Epithelial cell of proximal tubule (primary cell): ENCODE measurements at regions not wholly inside any gene's neighbourhood (a gene's known extent, or its start where the extent isn't known, plus 50 kb on each side); places are given as distances from the start of the nearest gene placed in this dataset.
"Not testable (repeated sequence)": the region's sequence is repeated elsewhere in the genome, so short reads cannot be mapped to it uniquely, and the experiment has no call there.

Source experiments
- DNase-seq: peaks from one replicate; pipeline ENCODE4 v3.0.0-alpha.2; 2011; ENCODE audit warnings: low read depth
- H3K4me3 ChIP-seq: 2 replicates; pipeline ENCODE4 v1.5.1; 2011; ENCODE audit warnings: low read depth, mild to moderate bottlenecking, low read length
- TF ChIP-seq, protein P1 (sequence below): conservative IDR thresholded peaks from 2 replicates; pipeline ENCODE4 v1.5.1; 2012; ENCODE audit warnings: low read depth, mild to moderate bottlenecking, low read length

DNA sequence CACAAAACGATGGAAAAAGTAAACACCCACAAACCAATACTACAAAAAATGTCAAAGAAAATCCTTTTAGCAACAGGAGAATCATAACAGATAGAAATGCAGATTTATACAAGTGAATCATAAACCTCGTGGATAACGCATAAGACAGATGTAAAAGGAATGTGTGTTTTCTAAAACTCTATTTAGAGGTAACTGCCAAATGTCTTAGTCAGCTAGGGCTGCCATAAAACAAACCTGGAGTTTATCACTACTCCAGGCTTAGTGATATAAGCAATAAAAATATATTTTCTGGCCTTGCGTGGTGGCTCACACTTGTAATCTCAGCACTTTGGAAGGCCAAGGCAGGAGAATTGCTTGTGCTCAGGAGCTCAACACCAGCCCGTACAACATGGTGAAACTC is 1633.5 kb downstream of the NLGN4Y start:
- TF ChIP-seq, protein P1, sequence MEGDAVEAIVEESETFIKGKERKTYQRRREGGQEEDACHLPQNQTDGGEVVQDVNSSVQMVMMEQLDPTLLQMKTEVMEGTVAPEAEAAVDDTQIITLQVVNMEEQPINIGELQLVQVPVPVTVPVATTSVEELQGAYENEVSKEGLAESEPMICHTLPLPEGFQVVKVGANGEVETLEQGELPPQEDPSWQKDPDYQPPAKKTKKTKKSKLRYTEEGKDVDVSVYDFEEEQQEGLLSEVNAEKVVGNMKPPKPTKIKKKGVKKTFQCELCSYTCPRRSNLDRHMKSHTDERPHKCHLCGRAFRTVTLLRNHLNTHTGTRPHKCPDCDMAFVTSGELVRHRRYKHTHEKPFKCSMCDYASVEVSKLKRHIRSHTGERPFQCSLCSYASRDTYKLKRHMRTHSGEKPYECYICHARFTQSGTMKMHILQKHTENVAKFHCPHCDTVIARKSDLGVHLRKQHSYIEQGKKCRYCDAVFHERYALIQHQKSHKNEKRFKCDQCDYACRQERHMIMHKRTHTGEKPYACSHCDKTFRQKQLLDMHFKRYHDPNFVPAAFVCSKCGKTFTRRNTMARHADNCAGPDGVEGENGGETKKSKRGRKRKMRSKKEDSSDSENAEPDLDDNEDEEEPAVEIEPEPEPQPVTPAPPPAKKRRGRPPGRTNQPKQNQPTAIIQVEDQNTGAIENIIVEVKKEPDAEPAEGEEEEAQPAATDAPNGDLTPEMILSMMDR, result no peak
- no peak for DNase-seq
- H3K4me3 ChIP-seq, result no peak overlapping the region

DNA sequence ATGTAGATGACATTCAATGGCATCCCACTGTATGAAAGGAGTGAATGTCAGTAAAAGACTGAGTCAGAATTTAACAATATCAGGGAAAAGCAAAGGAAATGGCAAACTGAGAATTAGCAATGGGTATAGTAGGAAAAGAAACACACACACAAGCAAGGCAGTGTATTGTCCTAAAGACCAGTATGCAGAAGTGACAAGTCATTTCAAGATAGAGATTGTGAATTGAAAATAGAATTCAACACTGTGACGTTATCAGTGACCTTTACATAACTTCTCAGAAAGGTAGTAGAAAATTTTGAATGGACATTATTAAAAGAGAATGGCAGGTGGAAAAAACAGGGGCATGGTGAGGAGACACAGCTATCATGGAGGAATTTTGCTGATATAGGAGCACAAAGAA is 1651.4 kb downstream of the NLGN4Y start:
- not testable (repeated sequence) for H3K4me3 ChIP-seq, DNase-seq

DNA sequence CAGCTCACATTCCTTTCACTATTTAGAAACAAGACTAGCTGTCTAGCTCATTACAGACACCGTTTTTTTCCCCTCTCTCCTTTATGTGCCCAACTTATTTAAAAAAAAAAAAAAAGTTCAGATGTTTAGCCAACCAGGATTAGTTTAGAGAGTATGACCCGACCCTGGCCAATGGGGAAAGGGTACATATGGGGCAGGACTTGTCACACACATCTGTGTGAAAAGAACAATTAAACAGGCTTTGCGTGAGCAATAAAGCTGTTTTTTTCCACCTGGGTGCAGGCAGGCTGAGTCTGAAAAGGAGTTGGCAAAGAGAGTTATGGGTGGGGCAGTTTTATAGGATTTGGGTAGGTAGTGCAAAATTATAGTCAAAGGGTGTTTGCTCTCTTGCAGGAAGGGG is 1674.5 kb downstream of the CDY2B start:
- not testable (repeated sequence) for DNase-seq, H3K4me3 ChIP-seq

DNA sequence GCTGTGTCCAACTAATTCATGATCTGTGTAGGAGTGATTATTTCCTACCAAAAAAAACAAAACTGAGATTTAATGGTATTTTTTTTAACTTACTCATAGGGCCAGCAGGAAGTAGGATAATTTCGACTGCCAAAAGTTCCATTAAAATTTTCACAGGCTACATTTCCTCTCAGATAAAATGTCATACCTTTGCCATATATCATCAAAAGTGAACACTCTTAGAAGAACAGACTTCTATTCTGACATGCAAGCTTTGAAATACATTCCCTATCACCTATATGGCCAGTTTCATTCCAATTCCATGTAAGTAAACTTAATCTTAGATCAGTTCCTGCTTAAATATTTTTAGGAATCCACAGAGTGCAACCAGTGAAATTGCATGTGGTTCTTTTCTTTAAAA is 1636.7 kb downstream of the CDY2B start:
- H3K4me3 ChIP-seq, DNase-seq: not testable (repeated sequence)

DNA sequence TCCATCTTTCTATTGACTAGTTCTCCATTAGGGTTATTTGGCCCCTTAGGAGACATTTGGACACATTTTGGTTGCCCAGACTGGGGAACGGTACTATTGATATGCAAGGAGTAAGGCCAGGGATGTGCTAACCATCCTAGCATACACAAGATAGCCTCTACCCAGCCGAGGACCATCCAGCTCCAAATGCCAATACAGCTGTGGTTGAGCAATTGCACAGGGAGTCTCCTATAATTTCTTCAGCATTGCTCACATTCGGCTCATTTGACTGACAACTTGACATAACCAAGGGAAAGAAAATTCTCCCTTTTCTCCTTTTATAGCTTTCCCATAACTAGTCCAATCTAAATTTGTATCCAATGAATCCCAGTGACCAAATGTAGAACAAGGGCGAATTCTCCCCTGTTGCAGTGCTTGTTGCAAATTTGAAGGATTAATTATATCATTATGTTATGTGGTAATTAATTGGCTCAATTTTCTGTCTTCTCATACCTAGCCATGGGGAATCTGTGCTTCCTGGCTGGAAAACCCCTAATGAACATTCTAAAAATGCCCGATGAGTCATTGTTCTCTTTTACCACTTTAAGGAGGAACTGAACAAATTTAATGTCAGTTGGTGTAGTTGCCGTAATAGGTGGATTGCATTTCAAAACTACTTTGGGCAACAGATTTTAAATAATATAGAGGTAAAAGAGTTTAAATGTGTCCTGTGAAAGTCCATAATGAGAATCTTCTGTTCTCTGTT is 1625.3 kb downstream of the CDY2B start:
- not testable (repeated sequence) for DNase-seq, H3K4me3 ChIP-seq

DNA sequence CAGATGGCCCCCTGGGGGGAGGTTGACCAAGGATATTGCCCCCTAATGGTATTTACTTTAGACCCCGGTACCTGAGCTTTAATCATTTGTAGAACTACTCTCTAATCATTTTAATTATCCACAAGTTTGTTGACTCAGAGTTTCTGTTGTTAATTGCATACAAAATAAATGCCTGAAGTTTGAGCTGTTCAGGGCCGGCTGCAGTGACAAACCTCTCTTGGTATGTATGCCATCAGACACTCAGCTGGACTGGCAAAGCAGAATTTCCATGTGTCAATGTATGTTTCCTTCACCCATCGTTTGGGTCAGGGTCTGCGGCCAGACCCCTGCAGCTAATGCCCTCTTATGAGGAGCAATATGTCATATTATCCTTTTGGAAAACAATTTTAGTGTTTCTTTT is 1624.2 kb downstream of the CDY2B start:
- not testable (repeated sequence) for DNase-seq, H3K4me3 ChIP-seq
